Suppressor macrophage treated with lipopolysaccharide for 1 hour (primary cell): ENCODE measurements at regions not wholly inside any gene's neighbourhood (a gene's known extent, or its start where the extent isn't known, plus 50 kb on each side); places are given as distances from the start of the nearest gene placed in this dataset.
"Not testable (repeated sequence)": the region's sequence is repeated elsewhere in the genome, so short reads cannot be mapped to it uniquely, and the experiment has no call there.

Experiments
- DNase-seq, 3 donors: peaks; one replicate each; pipeline ENCODE4 v3.0.0-alpha.2; 2020 to 2022

- not testable (repeated sequence) for DNase-seq
Observed at GRCh38 chr1:230475856-230476621, 49.9 kb upstream of the PGBD5 start.
